ENCODE measurements at regions not wholly inside any gene's neighbourhood (a gene's known extent, or its start where the extent isn't known, plus 50 kb on each side); places are given as distances from the start of the nearest gene placed in this dataset.

DNA sequence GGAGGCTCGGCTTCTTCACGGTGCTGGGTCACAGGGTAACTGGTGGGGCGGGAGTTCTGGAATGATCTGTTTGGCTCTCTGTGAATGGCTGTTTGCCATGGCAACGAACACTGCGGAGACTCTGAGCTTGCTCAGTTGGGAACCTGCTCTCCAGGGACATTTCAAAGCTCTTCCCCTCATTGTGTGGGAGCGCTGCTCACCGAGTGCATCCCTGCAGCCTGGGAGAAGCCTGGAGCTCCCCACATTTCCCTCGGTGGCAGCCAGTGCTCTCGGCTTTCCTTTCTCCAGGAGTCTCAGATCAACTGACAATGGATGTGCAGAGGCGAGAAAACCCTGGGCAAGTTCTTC is 57.6 kb upstream of the CACUL1 start:
- TF ChIP-seq GATA3 (IDR thresholded peaks at IDR 0.05; ENCODE audit: low read depth, low read length) (no peak), GATA2 (IDR thresholded peaks at IDR 0.05; ENCODE audit: low read depth, low read length) (no peak)

All from SH-SY5Y (cell line).